Vagina (tissue), 2 donors: ENCODE measurements at regions not wholly inside any gene's neighbourhood (a gene's known extent, or its start where the extent isn't known, plus 50 kb on each side); places are given as distances from the start of the nearest gene placed in this dataset.
A peak's percentile ranks its signal among the peaks of the same experiment; 100 is the strongest.

Source experiments
- DNase-seq, 2 donors: peaks; one replicate each; pipeline ENCODE4 v3.0.0-alpha.2; 2017; ENCODE audit errors: extremely low spot score in 2 of 2
- H3K27ac ChIP-seq: fragments of 200-600 bp; sonication (generic); one replicate; pipeline ENCODE4 v1.5.1; 2019
- H3K27me3 ChIP-seq: fragments of 200-600 bp; sonication (generic); one replicate; pipeline ENCODE4 v1.5.1; 2019
- H3K36me3 ChIP-seq, 2 donors: fragments of 200-600 bp; sonication (generic); one replicate each; pipeline ENCODE4 v1.5.1; 2017 to 2019
- H3K4me1 ChIP-seq: fragments of 200-600 bp; sonication (generic); one replicate; pipeline ENCODE4 v1.5.1; 2019
- H3K4me3 ChIP-seq, 2 donors: fragments of 200-600 bp; sonication (generic); 1 replicate in 1 of 2; 2 replicates in 1 of 2; pipeline ENCODE4 v1.5.1; 2016 to 2019
- H3K9me3 ChIP-seq: fragments of 200-600 bp; sonication (generic); one replicate; pipeline ENCODE4 v1.5.1; 2019
- POLR2A ChIP-seq, 2 donors: fragments of 450-650 bp; IDR thresholded peaks; one replicate each; pipeline ENCODE4 v1.6.1; 2017; ENCODE audit warnings: antibody characterized with exemption in 2 of 2, mild to moderate bottlenecking in 2 of 2, moderate library complexity in 2 of 2
- POLR2AphosphoS5 ChIP-seq, 2 donors: sonication (generic); formaldehyde crosslinking; IDR thresholded peaks; one replicate each; pipeline ENCODE4 v1.9.0; 2017; ENCODE audit warnings: antibody characterized with exemption in 2 of 2, mild to moderate bottlenecking in 2 of 2, low read depth in 1 of 2; ENCODE audit not compliant: insufficient read depth in 1 of 2
- intact Hi-C: fragments of 100-400 bp; cut with DNase I; formaldehyde crosslinking; loops from one replicate; pipeline ENCODE4 v1.15.1; 2023
- TF ChIP-seq, protein P1 (sequence below), 3 experiments: fragments of 450-650 bp in 2 of 3; fragments of 200-600 bp in 1 of 3; sonication (generic) in 1 of 3; IDR thresholded peaks; one replicate each; pipeline ENCODE4 v1.5.1; 2017 to 2019; ENCODE audit warnings: antibody characterized with exemption in 3 of 3, mild to moderate bottlenecking in 2 of 3, moderate library complexity in 2 of 3

DNA sequence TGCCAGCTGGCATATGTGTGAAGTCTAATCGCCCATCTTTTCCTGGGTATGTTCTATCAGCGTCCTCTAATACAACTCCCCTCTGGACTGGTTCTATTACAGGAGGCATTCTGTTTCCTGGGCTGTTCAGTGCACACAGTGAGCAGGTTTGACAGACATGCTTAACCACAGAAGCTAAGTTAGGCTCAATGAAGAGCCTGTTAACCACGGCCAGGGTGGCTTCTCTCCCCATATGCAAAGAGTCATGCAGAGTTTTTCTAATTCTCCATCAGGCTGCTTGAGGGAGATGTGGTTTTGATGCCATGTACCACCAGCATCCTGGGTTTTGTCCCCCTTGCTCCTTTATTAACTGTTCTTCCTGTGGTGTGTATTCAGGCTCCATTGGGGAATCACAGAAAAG, 57.2 kb upstream of the ALOX12 start:
- H3K27me3 ChIP-seq, result no peaks in the 10 kb centered on the region

DNA sequence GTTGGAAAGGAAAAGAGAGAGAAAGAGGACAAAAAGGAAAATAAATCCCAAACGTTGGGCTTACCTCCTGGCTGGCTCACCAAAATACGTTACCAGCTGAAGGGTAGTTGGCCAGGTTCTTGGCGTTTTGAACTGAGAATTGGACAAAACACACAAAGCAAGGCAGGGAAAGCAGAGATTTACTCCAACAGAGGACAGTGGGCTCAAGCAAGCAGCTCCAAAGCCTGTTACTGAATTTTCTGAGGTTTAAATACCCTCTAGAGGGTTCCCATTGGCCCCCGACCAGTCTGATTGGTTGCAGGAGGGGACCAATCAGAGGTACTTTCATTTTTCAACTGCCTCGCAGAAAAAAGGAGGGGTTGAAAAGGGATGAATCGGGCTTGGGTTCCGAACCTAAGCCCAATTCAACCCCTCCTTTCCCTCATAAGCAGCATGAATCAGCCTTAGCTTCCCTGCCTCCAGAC, 55.6 kb upstream of the ALOX12 start:
- TF ChIP-seq POLR2A (IDR thresholded peaks at IDR 0.05) (no peak), POLR2AphosphoS5 (IDR thresholded peaks at IDR 0.05; ENCODE audit: insufficient read depth in 1 of 2, low read depth in 1 of 2) (no peak)
- TF ChIP-seq, protein P1, sequence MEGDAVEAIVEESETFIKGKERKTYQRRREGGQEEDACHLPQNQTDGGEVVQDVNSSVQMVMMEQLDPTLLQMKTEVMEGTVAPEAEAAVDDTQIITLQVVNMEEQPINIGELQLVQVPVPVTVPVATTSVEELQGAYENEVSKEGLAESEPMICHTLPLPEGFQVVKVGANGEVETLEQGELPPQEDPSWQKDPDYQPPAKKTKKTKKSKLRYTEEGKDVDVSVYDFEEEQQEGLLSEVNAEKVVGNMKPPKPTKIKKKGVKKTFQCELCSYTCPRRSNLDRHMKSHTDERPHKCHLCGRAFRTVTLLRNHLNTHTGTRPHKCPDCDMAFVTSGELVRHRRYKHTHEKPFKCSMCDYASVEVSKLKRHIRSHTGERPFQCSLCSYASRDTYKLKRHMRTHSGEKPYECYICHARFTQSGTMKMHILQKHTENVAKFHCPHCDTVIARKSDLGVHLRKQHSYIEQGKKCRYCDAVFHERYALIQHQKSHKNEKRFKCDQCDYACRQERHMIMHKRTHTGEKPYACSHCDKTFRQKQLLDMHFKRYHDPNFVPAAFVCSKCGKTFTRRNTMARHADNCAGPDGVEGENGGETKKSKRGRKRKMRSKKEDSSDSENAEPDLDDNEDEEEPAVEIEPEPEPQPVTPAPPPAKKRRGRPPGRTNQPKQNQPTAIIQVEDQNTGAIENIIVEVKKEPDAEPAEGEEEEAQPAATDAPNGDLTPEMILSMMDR (IDR thresholded peaks at IDR 0.05), result no peak
- intact Hi-C loops, result no loop called here
- H3K36me3 ChIP-seq, result no peaks in the 10 kb centered on the region
- no peaks in the 10 kb centered on the region for H3K9me3 ChIP-seq
- no peaks in the 10 kb centered on the region for H3K4me1 ChIP-seq
- peak overlapping the region; percentile 24 for H3K27ac ChIP-seq
- no peak for DNase-seq
- H3K4me3 ChIP-seq, result peak overlapping the region; percentile 21 to 32
- no peaks in the 10 kb centered on the region for H3K27me3 ChIP-seq

More for the DNA sequence above, 57.2 kb upstream of the ALOX12 start:
- Histone ChIP-seq H3K27ac (no peak overlapping the region), H3K9me3 (no peaks in the 10 kb centered on the region), H3K4me3 (no peak overlapping the region), H3K36me3 (no peaks in the 10 kb centered on the region), H3K4me1 (no peaks in the 10 kb centered on the region)
- intact Hi-C loops, result no loop called here
- no peak for DNase-seq
- TF ChIP-seq POLR2AphosphoS5 (IDR thresholded peaks at IDR 0.05; ENCODE audit: insufficient read depth in 1 of 2, low read depth in 1 of 2), result no peak
- TF ChIP-seq, protein P1 (IDR thresholded peaks at IDR 0.05), result no peak
- no peak for TF ChIP-seq POLR2A (IDR thresholded peaks at IDR 0.05)

- Histone ChIP-seq H3K36me3 (no peaks in the 10 kb centered on the region), H3K9me3 (no peaks in the 10 kb centered on the region), H3K4me1 (no peaks in the 10 kb centered on the region), H3K4me3 (no peak overlapping the region), H3K27me3 (no peaks in the 10 kb centered on the region), H3K27ac (no peak overlapping the region)
- TF ChIP-seq POLR2AphosphoS5 (IDR thresholded peaks at IDR 0.05; ENCODE audit: insufficient read depth in 1 of 2, low read depth in 1 of 2), result no peak
- intact Hi-C loops, result no loop called here
- no peak for DNase-seq
Observed at GRCh38 chr17:6941989-6942388, 53.9 kb upstream of the ALOX12 start.

GRCh38 chr17:6943406-6943805, 52.4 kb upstream of the ALOX12 start:
- Histone ChIP-seq H3K36me3 (no peaks in the 10 kb centered on the region), H3K27ac (no peak overlapping the region)
- DNase-seq, result no peak

More at GRCh38 chr17:6943406-6943805, 52.4 kb upstream of the ALOX12 start:
- Histone ChIP-seq H3K4me3 (no peak overlapping the region), H3K27me3 (no peaks in the 10 kb centered on the region), H3K4me1 (no peaks in the 10 kb centered on the region), H3K9me3 (no peaks in the 10 kb centered on the region)
- TF ChIP-seq, protein P1 (IDR thresholded peaks at IDR 0.05), result no peak
- no peak for TF ChIP-seq POLR2A (IDR thresholded peaks at IDR 0.05)
- no peak for TF ChIP-seq POLR2AphosphoS5 (IDR thresholded peaks at IDR 0.05; ENCODE audit: insufficient read depth in 1 of 2, low read depth in 1 of 2)
- intact Hi-C loops, result no loop called here
